ENCODE measurements at regions not wholly inside any gene's neighbourhood (a gene's known extent, or its start where the extent isn't known, plus 50 kb on each side); places are given as distances from the start of the nearest gene placed in this dataset.

- Histone ChIP-seq H3K9ac (replicated peaks in 1 of 4; ENCODE audit: extremely low read depth in 1 of 4, low read depth in 3 of 4, low read length in 3 of 4) (no peak overlapping the region), H3K14ac (ENCODE audit: insufficient read length) (no peak overlapping the region), H3K4me1 (replicated peaks in 1 of 4; ENCODE audit: control insufficient read depth in 3 of 4, insufficient read depth in 4 of 4, low read length in 3 of 4) (no peaks in the 10 kb centered on the region), H4K5ac (ENCODE audit: insufficient read length, low read depth, low read length) (no peak overlapping the region), H3K23ac (ENCODE audit: insufficient read length) (no peak overlapping the region), H4K8ac (ENCODE audit: extremely low read depth, insufficient read depth, low read length) (no peak overlapping the region), H3K79me2 (ENCODE audit: control insufficient read depth in 1 of 2, insufficient read depth in 2 of 2, low read length in 2 of 2) (no peaks in the 10 kb centered on the region), H3K23me2 (ENCODE audit: low read depth, low read length) (no peaks in the 10 kb centered on the region), H4K20me1 (replicated peaks in 1 of 2; ENCODE audit: control insufficient read depth in 1 of 2, insufficient read depth in 2 of 2, low read length in 2 of 2) (no peaks in the 10 kb centered on the region), H3K79me1 (ENCODE audit: low read depth, low read length) (no peaks in the 10 kb centered on the region), H3K18ac (ENCODE audit: extremely low read depth, low read length) (no peak overlapping the region), H4K91ac (replicated peaks; ENCODE audit: insufficient read length, low read length) (no peak overlapping the region), H3K9me3 (ENCODE audit: insufficient read depth in 2 of 2, low read depth in 1 of 2, low read length in 1 of 2) (no peaks in the 10 kb centered on the region), H3K4ac (replicated peaks; ENCODE audit: insufficient read length, low read depth, low read length) (no peak overlapping the region), H2BK5ac (ENCODE audit: low read depth, low read length) (no peak overlapping the region), H2AK5ac (ENCODE audit: low read depth, low read length) (no peak overlapping the region), H3K56ac (replicated peaks; ENCODE audit: insufficient read length, low read depth, low read length) (no peak overlapping the region), H2BK120ac (replicated peaks; ENCODE audit: low read depth, low read length) (no peak overlapping the region), H2BK12ac (ENCODE audit: low read depth, low read length) (no peak overlapping the region), H2BK20ac (ENCODE audit: low read length) (no peak overlapping the region), H3K4me3 (ENCODE audit: extremely low read depth in 1 of 4, insufficient read depth in 2 of 4, low read depth in 3 of 4, low read length in 4 of 4) (no peak overlapping the region), H2BK15ac (ENCODE audit: low read length) (no peak overlapping the region), H3K4me2 (ENCODE audit: insufficient read depth in 1 of 2, low read depth in 2 of 2, low read length in 2 of 2) (no peak overlapping the region), H2AFZ (ENCODE audit: low read length) (no peak overlapping the region), H3K27ac (ENCODE audit: low read depth, low read length) (no peak overlapping the region), H3K27me3 (replicated peaks in 1 of 4; ENCODE audit: control insufficient read depth in 3 of 4, extremely low read depth in 1 of 4, insufficient read depth in 3 of 4, low read length in 3 of 4) (no peaks in the 10 kb centered on the region), H3K36me3 (ENCODE audit: control insufficient read depth in 2 of 4, insufficient read depth in 4 of 4, low read length in 3 of 4) (no peaks in the 10 kb centered on the region)
- WGBS, 2 experiments (ENCODE audit: extremely low coverage in 1 of 2, insufficient coverage in 1 of 2, insufficient read length in 1 of 2, insufficient replicate concordance in 2 of 2, low coverage in 1 of 2, low lambda C conversion rate in 2 of 2, missing lambda C conversion rate in 1 of 2), result 82% methylated on average over 2 of the region's 2 CpGs; no CpG with 5 or more reads in 1 of the 2 experiments
- DNase-seq (ENCODE audit: low read depth in 1 of 2, low spot score in 2 of 2) (no peak), FAIRE-seq (peak; percentile 45)
- ChIA-PET CTCF (ENCODE audit: partially characterized antibody) (interaction anchor here (1.5 kb wide), 1 partner anchor 25 kb away, joined by 3 read pairs; no protein-coding TSS in a partner anchor), POLR2A (ENCODE audit: partially characterized antibody) (no interaction called here)
- TF ChIP-seq RAD21 (IDR thresholded peaks at IDR 0.05 in 1 of 2, conservative IDR thresholded peaks at IDR 0.05 in 1 of 2; ENCODE audit: low read depth in 2 of 2, low read length in 2 of 2) (no peak), TEAD4 (IDR thresholded peaks at IDR 0.05; ENCODE audit: low read depth, low read length) (peak; percentile 78), SP1 (IDR thresholded peaks at IDR 0.05; ENCODE audit: low read depth, low read length) (0 out of 2 replicates have a peak, but pooled peaks have one; percentile 39), CEBPB (IDR thresholded peaks at IDR 0.05; ENCODE audit: low read depth, low read length) (no peak), E2F6 (IDR thresholded peaks at IDR 0.05) (no peak), USF2 (IDR thresholded peaks at IDR 0.05; ENCODE audit: low read length) (no peak), POLR2A (IDR thresholded peaks at IDR 0.05; ENCODE audit: control extremely low read depth in 1 of 2, low read depth in 2 of 2, low read length in 2 of 2) (no peak), EGR1 (IDR thresholded peaks at IDR 0.05; ENCODE audit: borderline replicate concordance, low read depth, low read length) (no peak), HDAC6 (IDR thresholded peaks at IDR 0.05; ENCODE audit: low read depth, low read length) (no peak), NRF1 (IDR thresholded peaks at IDR 0.05; ENCODE audit: low read depth, low read length) (no peak), EZH2 (IDR thresholded peaks at IDR 0.05; ENCODE audit: low read depth, low read length, severe bottlenecking) (no peak), SRF (IDR thresholded peaks at IDR 0.05; ENCODE audit: low read depth, low read length) (no peak)
Observed at GRCh38 chr5:114581136-114581535, 219.3 kb downstream of the KCNN2 start.

All from H1 (cell line).